ENCODE measurements at regions not wholly inside any gene's neighbourhood (a gene's known extent, or its start where the extent isn't known, plus 50 kb on each side); places are given as distances from the start of the nearest gene placed in this dataset.

GRCh38 chr3:22450786-22451400, 699.9 kb upstream of the ZNF385D start:
- H3K36me3 Mint-ChIP-seq (ENCODE audit: low read depth): no peaks in the 10 kb centered on the region
- H3K4me3 Mint-ChIP-seq: no peak overlapping the region
- H3K9me3 Mint-ChIP-seq: no peaks in the 10 kb centered on the region
- no peaks in the 10 kb centered on the region for H3K4me1 Mint-ChIP-seq (ENCODE audit: low read depth)
- no peak overlapping the region for H3K27ac Mint-ChIP-seq
- H3K27me3 Mint-ChIP-seq (ENCODE audit: low read depth): no peaks in the 10 kb centered on the region

- Mint-ChIP-seq H3K27ac (no peak overlapping the region), H3K36me3 (ENCODE audit: low read depth) (no peaks in the 10 kb centered on the region), H3K4me3 (no peak overlapping the region), H3K27me3 (ENCODE audit: low read depth) (no peaks in the 10 kb centered on the region), H3K9me3 (no peaks in the 10 kb centered on the region), H3K4me1 (ENCODE audit: low read depth) (no peaks in the 10 kb centered on the region)
These were observed 700.5 kb upstream of the ZNF385D start for GRCh38 chr3:22451501-22451900.

GRCh38 chr3:22453906-22454535, 703.0 kb upstream of the ZNF385D start:
- no peaks in the 10 kb centered on the region for H3K4me1 Mint-ChIP-seq (ENCODE audit: low read depth)
- no peaks in the 10 kb centered on the region for H3K9me3 Mint-ChIP-seq
- no peak overlapping the region for H3K27ac Mint-ChIP-seq
- H3K36me3 Mint-ChIP-seq (ENCODE audit: low read depth): no peaks in the 10 kb centered on the region
- H3K4me3 Mint-ChIP-seq: no peak overlapping the region
- H3K27me3 Mint-ChIP-seq (ENCODE audit: low read depth): no peaks in the 10 kb centered on the region

GRCh38 chr3:22469995-22470394, 719.0 kb upstream of the ZNF385D start:
- Mint-ChIP-seq H3K4me3 (no peak overlapping the region), H3K4me1 (ENCODE audit: low read depth) (no peaks in the 10 kb centered on the region), H3K27ac (no peak overlapping the region), H3K36me3 (ENCODE audit: low read depth) (no peaks in the 10 kb centered on the region), H3K27me3 (ENCODE audit: low read depth) (no peaks in the 10 kb centered on the region), H3K9me3 (no peaks in the 10 kb centered on the region)

- Mint-ChIP-seq H3K36me3 (ENCODE audit: low read depth) (no peaks in the 10 kb centered on the region), H3K27ac (no peak overlapping the region), H3K9me3 (no peaks in the 10 kb centered on the region), H3K4me3 (no peak overlapping the region), H3K4me1 (ENCODE audit: low read depth) (no peaks in the 10 kb centered on the region), H3K27me3 (ENCODE audit: low read depth) (no peaks in the 10 kb centered on the region)
These were observed 720.5 kb upstream of the ZNF385D start for GRCh38 chr3:22471557-22471956.

GRCh38 chr3:22474706-22475445, 723.9 kb upstream of the ZNF385D start:
- Mint-ChIP-seq H3K4me1 (ENCODE audit: low read depth) (no peaks in the 10 kb centered on the region), H3K36me3 (ENCODE audit: low read depth) (no peaks in the 10 kb centered on the region), H3K27ac (no peak overlapping the region), H3K9me3 (no peaks in the 10 kb centered on the region), H3K27me3 (ENCODE audit: low read depth) (no peaks in the 10 kb centered on the region), H3K4me3 (no peak overlapping the region)

- Mint-ChIP-seq H3K27ac (no peak overlapping the region), H3K36me3 (ENCODE audit: low read depth) (no peaks in the 10 kb centered on the region), H3K27me3 (ENCODE audit: low read depth) (no peaks in the 10 kb centered on the region), H3K9me3 (no peaks in the 10 kb centered on the region), H3K4me1 (ENCODE audit: low read depth) (no peaks in the 10 kb centered on the region), H3K4me3 (no peak overlapping the region)
These were observed 724.7 kb upstream of the ZNF385D start for GRCh38 chr3:22475665-22476240.

- Mint-ChIP-seq H3K4me1 (ENCODE audit: low read depth) (no peaks in the 10 kb centered on the region), H3K4me3 (no peak overlapping the region), H3K36me3 (ENCODE audit: low read depth) (no peaks in the 10 kb centered on the region), H3K27me3 (ENCODE audit: low read depth) (no peaks in the 10 kb centered on the region), H3K9me3 (no peaks in the 10 kb centered on the region), H3K27ac (no peak overlapping the region)
These were observed 726.0 kb upstream of the ZNF385D start for GRCh38 chr3:22476976-22477375.

- Mint-ChIP-seq H3K4me3 (no peak overlapping the region), H3K9me3 (no peaks in the 10 kb centered on the region), H3K4me1 (ENCODE audit: low read depth) (no peaks in the 10 kb centered on the region), H3K27me3 (ENCODE audit: low read depth) (no peaks in the 10 kb centered on the region), H3K36me3 (ENCODE audit: low read depth) (no peaks in the 10 kb centered on the region), H3K27ac (no peak overlapping the region)
These were observed 717.2 kb upstream of the UBE2E2 start for GRCh38 chr3:22485954-22486353.

GRCh38 chr3:22490747-22491146, 712.4 kb upstream of the UBE2E2 start:
- H3K4me1 Mint-ChIP-seq (ENCODE audit: low read depth): no peaks in the 10 kb centered on the region
- H3K27ac Mint-ChIP-seq: no peak overlapping the region
- H3K27me3 Mint-ChIP-seq (ENCODE audit: low read depth): no peaks in the 10 kb centered on the region
- H3K4me3 Mint-ChIP-seq: no peak overlapping the region
- H3K36me3 Mint-ChIP-seq (ENCODE audit: low read depth): no peaks in the 10 kb centered on the region
- H3K9me3 Mint-ChIP-seq: no peaks in the 10 kb centered on the region

GRCh38 chr3:22491344-22491743, 711.8 kb upstream of the UBE2E2 start:
- no peak overlapping the region for H3K4me3 Mint-ChIP-seq
- no peaks in the 10 kb centered on the region for H3K4me1 Mint-ChIP-seq (ENCODE audit: low read depth)
- H3K36me3 Mint-ChIP-seq (ENCODE audit: low read depth): no peaks in the 10 kb centered on the region
- no peaks in the 10 kb centered on the region for H3K9me3 Mint-ChIP-seq
- H3K27me3 Mint-ChIP-seq (ENCODE audit: low read depth): no peaks in the 10 kb centered on the region
- H3K27ac Mint-ChIP-seq: no peak overlapping the region

GRCh38 chr3:22492342-22492741, 710.8 kb upstream of the UBE2E2 start:
- Mint-ChIP-seq H3K9me3 (no peaks in the 10 kb centered on the region), H3K4me1 (ENCODE audit: low read depth) (no peaks in the 10 kb centered on the region), H3K36me3 (ENCODE audit: low read depth) (no peaks in the 10 kb centered on the region), H3K4me3 (no peak overlapping the region), H3K27me3 (ENCODE audit: low read depth) (no peaks in the 10 kb centered on the region), H3K27ac (no peak overlapping the region)

GRCh38 chr3:22495241-22495640, 707.9 kb upstream of the UBE2E2 start:
- H3K36me3 Mint-ChIP-seq (ENCODE audit: low read depth): no peaks in the 10 kb centered on the region
- no peak overlapping the region for H3K27ac Mint-ChIP-seq
- no peaks in the 10 kb centered on the region for H3K9me3 Mint-ChIP-seq

GRCh38 chr3:22495791-22496190, 707.3 kb upstream of the UBE2E2 start:
- no peaks in the 10 kb centered on the region for H3K36me3 Mint-ChIP-seq (ENCODE audit: low read depth)
- H3K9me3 Mint-ChIP-seq: peaks cover 1% of the 10 kb centered on the region
- H3K27me3 Mint-ChIP-seq (ENCODE audit: low read depth): no peaks in the 10 kb centered on the region
- no peaks in the 10 kb centered on the region for H3K4me1 Mint-ChIP-seq (ENCODE audit: low read depth)
- no peak overlapping the region for H3K27ac Mint-ChIP-seq
- no peak overlapping the region for H3K4me3 Mint-ChIP-seq

More at GRCh38 chr3:22495241-22495640, 707.9 kb upstream of the UBE2E2 start:
- no peaks in the 10 kb centered on the region for H3K27me3 Mint-ChIP-seq (ENCODE audit: low read depth)
- H3K4me1 Mint-ChIP-seq (ENCODE audit: low read depth): no peaks in the 10 kb centered on the region
- no peak overlapping the region for H3K4me3 Mint-ChIP-seq

- peaks cover 4% of the 10 kb centered on the region for H3K9me3 Mint-ChIP-seq
- H3K36me3 Mint-ChIP-seq (ENCODE audit: low read depth): no peaks in the 10 kb centered on the region
- H3K4me3 Mint-ChIP-seq: no peak overlapping the region
- no peaks in the 10 kb centered on the region for H3K4me1 Mint-ChIP-seq (ENCODE audit: low read depth)
- no peaks in the 10 kb centered on the region for H3K27me3 Mint-ChIP-seq (ENCODE audit: low read depth)
- no peak overlapping the region for H3K27ac Mint-ChIP-seq
These were observed 706.5 kb upstream of the UBE2E2 start for GRCh38 chr3:22496641-22497040.

All from T-helper 1 cell treated with Interleukin-12 subunit alpha and Interleukin-12 subunit beta and Interleukin-4 antibody, amounts not matched to agents 30 μg/mL and 1 μg/mL, for 36 hours (primary cell).